NCI-H748 treated with DMSO at 0.1 percent for 48 hours (cell line): ENCODE measurements at regions not wholly inside any gene's neighbourhood (a gene's known extent, or its start where the extent isn't known, plus 50 kb on each side); places are given as distances from the start of the nearest gene placed in this dataset.
"Not testable (repeated sequence)": the region's sequence is repeated elsewhere in the genome, so short reads cannot be mapped to it uniquely, and the experiment has no call there.

Source experiments
- DNase-seq: peaks from one replicate; lab custom pipeline; 2025; lab: John Stamatoyannopoulos, UW

DNA sequence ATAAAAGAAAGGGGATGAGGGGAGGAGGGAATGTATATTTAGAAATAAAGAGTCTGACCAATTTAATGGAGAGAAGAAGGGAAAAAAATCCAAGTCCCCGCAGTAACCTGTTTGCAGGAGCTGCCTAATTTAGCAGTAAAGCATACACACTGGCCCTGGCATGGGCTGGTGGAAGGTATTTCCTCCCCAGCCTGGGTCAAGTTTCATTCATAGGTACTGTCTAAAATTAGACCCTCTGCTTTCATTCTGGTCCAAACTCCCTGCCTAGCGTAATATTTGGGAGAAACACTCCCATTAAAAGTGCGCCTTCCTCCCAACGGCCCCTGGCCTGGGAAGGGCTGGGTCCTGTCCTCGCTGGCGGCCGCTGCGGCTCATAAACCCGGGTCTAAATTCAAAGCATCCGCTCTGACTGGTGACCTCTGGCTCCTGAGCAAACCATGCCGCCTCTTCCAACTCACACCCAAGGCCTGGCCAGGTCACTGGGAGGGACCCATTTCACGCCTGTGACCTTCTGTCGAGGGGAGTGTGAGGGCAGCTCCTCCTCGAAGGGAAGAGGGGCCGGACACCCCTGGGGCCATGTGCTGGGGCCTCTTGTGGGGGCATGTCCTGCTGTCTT is 123.2 kb downstream of the FGF18 start:
- DNase-seq, result no peak

DNA sequence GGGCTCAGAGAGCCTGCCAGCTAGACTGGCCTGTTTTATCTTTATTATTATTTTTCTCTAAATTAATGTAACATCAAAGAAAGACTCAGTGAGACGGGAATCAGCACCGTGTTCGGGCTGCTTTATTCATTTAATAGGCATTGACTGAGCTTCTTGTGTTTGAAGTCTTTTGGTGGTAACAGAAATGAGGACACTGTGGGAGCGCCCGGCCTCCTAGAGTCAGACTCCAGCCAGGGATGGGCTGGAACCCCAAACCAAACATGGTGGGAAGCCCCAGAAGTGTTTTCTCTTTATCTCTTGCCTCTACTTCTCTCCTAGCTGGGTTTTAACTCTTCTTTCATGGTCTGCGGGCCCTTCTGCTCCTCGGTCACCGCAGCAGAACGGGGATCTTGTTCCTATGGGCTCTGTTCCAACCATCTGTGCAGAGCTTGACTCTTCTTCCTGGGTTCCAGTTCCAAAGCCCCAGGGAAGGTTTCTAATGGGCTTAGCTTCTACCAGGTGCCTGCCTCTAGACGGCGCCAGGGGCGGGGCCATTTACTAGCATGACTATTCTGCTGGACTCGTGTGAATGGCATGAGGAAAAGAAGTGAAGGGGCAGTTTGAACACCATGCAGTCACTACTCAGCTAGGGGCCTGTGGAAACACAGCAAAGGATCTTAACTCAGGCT is 123.8 kb downstream of the FGF18 start:
- no peak for DNase-seq

DNA sequence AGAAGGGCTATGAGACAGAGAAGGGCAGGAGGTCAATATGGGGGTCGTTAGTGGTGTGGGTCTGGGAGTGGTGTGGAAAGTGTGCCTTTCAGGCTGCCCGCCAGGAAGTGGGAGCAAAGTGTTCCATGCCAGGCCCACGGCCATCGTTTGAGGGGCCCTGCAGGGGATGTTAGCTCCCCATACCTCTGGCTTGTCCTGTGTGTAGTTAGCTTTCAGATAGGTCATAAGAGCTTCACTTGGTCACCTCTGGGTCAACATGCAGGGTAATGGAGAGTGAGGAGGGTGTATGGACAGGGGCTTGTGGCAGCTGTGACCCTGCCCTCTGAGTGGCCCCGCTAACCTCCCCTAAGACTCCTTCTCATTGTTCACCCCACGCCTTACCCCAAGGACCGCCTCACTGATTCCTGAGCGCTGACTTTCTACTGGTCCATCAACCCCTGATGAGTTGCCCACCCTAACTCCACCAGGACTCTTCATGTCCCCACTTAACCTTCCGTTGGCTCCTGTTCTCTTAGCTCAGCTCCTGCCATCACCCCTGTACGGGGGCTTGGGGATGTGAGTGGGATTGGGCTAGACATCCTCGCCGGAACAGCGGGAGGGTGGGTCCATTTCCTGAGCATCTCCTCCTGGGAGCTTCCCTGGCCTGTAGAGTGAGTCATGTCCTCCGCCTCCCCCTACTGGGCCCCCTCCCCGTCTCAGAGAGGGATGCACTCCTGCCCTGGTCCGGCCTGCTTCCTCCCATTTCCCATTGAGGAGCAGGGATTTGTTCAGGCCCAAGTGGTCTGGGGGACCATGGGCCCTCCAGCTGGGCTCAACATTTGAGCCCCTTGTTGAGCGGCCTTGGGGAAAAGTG is 125.7 kb downstream of the FGF18 start:
- no peak for DNase-seq

DNA sequence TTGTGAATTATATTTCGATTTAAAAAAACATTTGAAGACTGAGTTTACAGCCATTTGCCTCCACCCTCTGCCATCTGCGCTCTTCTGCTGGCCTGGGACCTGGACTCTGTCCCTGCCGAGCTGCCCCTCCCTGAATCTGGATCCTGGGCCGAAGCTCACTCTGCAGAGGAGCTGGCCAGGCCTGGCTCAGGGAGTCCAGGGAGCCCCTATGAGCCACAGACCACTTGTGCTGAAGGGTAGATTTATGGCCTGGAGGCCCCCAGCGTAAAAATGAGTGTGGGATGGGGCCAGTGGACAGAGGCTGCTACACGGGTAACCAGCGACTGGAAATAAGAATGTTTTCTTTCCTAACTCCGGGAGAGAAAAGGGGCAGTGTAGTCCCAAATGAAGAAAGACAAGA is 129.8 kb downstream of the FGF18 start:
- DNase-seq, result no peak

DNA sequence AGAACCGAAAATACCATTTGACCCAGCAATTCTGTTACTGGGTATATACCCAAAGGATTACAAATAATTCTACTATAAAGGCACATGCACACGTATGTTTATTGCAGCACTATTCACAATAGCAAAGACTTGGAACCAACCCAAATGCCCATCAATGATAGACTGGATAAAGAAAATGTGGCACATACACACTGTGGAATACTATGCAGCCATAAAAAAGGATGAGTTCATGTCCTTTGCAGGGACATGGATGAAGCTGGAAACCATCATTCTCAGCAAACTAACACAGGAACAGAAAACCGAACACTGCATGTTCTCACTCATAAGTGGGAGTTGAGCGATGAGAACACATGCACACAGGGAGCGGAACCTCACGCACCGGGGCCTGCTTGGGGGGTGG is 134.4 kb downstream of the FGF18 start:
- not testable (repeated sequence) for DNase-seq

DNA sequence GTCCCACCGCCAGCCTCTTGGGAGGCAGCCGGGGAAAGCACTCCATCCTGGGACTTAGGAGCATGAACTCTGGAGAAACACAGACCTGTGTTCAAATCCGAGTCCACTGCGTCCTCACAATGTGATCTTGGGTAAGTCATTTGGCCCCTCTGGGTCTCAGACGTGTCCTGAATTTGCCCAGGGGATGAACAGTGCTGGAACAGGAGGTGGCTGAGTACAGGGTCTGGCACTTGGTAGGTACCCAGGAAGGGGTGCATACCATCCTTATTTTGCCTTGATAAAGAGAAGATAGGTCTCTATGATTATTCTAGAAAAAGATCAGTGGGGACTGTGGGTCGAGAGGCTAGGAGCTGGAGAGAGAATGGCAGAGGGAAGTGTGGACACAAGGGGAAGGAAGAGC is 135.7 kb downstream of the FGF18 start:
- DNase-seq, result no peak

DNA sequence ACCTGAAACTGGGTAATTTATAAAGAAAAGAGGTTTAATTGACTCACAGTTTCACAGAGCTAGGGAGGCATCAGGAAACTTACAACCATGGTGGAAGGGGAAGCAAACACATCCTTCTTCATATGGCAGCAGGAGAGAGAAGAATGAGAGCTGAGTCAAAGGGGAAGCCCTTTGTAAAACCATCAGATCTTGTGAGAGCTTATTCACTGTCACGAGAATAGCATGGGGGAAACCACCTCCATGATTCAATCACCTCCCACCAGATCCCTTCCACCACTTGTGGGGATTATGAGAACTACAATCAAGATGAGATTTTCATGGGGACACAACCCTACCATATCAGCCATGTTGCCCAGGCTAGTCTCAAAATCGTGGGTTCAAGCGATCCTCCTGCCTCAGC is 143.4 kb downstream of the FGF18 start:
- no peak for DNase-seq

DNA sequence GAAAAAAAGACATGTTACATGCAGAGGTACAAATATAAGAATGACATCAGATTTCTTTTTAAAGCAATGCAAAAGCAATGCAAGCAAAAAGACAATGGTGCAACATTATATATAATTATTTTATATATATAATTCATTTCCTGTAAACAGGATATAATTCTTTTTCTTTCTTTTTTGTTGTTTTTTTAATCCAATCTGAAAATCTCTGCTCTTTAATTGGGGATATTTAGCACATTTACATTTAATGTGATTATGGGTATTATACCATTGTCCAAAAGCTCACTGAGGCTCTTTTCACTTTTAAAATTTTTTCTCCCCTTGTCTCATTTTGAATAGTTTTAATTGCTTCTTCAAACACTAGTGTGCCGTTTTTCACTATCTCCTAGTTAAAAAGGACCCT is 148.9 kb downstream of the FGF18 start:
- no peak for DNase-seq

DNA sequence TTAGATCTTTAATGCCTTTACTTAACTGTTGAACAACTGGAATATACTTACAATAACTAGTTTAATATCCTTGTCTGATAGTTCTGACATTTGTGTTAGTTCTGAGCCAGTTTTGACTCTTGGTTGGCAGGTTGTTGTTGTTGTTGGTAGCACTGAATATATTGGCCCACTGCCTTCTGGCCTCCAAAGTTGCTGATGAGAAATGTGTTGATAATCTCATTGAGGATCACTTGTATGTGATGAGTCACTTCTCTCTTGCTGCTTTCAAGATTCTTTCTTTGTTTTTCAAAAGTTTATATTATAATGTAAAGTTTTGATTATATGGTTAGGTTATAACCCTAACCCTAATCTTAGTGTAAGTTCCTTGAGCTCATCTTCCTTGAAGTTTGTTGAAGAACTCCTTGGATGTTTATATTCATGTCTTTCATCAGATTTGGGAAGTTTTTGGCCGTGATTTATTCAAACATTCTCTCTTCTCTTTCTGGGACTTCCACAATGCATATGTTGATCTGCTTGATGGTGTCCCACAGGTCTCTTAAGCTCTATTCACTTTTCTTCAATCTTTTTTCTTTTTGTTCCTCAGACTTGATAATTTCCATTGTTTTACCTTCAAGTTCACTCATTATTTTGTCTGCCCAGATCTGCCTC is 149.7 kb downstream of the FGF18 start:
- DNase-seq, result no peak

DNA sequence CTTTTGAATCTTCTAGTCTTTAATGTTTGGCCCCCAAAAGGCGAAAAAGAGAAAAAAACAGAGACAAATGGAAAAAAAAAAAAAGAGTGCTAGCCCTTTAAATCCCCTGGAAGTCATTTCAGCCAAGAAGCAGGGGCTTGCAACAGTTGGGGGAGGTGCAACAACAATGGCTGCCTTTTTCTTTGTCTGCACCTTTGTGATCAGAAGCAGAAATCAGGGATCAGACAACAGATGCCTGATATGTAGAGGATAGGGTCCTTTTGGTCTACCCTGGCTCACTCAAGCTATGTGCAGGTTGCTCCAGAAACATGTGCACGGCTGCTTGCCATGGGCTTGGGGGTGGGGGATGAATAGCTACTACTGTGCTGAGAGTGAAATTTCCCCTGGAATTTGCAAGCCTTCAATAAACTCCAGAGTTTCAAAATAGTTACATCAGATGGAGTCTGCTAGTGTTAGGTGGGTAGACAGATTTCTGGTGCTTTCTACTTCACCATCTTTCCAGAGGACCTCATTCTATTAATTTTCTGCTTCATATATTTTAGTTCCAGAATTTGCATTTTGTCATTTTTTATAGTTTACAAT is 150.9 kb downstream of the FGF18 start:
- no peak for DNase-seq

DNA sequence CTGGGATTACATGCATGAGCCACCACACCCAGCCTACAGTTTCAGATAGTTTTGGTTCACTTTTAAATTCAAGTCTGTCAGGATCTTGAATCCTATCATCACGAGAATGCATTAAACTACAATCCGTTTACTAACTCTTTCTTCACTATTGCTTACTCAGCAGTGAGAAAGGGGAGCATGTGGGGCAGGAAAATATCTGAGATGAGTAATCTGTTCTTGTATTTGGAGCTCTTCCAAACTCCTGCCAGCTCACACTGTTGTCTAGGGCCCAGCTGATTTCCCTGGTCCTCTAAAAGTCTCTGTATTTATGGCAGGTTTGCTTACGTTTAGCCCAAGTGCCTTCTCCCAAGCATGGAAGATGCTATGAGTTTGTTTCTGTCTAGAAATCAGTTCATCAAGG is 152.2 kb downstream of the FGF18 start:
- no peak for DNase-seq

DNA sequence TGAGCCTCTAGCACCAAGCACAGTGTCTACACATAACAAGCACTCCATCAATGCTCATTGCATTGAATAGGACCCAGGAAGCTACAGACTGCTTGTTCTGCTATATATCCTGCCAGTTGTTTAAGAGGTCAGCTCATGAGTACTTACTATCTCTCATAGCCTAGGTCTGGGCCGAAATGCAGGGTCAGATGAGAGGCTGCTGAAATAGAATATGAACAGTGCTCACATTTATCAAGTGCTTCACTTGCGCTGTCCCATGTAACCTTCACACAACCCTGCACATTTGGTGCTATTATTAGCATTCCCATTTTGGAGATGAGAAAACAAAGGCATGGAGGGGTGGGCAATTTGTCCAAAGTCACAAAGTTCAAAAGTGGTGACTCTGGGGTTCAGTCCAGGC is 153.6 kb downstream of the FGF18 start:
- no peak for DNase-seq

DNA sequence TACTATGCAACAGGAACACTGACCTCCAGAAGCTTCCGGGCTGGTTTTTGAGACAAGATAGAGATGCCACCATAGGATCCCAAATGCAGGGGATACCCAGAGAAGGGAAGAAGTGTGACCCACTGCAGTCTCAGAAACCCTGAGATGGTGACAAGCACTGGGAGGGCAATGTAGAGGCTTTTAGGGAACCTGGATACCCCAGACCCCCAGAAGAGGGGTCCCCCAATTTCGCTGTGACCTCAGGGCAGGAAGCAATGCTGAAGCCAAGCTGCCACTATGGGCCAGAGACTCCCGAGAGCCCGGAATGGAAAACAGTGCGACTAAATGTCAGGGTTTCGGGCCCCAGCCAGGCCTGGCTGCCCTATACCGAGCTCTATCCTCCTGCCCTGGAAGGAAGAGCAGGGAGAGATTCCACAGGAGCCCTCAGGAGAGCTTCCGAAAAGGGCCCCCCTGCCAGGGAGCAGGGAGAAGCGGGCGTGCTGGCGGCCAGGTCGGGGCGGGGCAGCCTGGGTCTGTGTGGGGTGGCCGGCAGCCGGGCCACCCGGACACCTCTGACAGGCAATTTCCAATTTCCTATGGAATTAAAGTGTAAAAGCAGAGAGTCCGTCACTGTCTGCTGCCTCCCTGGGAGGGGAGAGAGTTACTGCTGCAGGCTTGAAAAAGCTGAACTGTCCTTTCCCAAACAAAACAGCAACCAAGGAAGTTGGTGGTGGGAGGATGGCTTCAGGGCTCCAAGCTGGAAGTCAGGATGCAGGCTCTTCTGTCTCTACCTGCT is 154.2 kb downstream of the FGF18 start:
- DNase-seq, result no peak

DNA sequence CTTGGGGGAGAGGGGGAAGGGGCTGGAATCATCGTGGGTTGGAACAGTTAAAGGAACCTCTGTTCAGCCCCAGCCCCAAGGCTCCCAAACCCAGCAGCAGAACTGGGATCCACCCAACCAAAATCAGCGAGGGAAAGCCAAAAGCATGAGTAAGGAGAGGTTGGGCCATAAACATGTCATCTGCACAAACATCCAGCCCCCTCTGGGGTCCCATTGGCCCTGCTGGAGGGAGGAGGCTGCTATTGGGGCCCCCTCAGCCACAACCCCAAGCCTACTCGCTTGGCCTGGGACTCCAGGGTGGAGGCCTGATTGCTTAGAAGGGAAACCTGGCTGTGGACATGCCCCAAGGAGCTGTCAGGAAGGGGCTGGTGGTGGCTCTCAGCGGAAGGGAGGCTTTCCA is 154.9 kb downstream of the FGF18 start:
- no peak for DNase-seq

DNA sequence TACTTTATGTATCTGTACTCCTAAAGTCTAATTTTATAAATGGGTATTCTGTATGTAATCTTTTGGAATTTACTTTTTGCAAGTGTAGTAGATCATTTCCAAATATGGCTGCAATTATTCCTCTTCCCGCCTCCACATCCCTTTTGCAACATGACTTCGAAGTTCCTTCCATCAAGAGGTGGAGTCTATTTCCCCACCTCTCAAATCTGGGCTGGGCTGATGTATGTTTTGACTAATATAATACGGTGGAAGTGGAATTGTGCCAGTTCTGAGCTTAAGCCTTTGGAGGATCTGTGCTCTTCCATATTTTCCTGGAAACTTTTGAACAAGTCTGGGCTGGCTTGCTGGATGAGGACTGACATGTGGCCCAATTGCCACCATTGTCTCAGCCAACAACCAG is 155.9 kb downstream of the FGF18 start:
- no peak for DNase-seq

DNA sequence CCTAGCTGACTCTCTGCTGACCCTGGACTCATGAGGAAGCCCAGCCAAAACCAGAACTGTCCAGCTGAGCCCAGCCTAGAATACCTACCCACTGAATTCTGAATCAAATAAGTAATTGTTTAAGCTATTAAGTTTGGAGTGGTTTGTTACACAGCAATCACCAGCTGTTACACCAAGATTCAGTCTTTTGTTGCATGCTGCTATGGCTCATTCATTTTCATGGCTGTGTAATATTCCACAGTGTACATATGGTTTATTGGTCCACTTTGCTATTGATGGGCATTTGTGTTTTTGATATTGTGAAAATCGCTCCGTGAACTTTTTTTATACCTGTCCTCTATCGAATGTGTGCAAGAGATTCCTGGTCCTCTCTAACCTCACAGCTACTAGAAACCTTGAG is 156.4 kb downstream of the FGF18 start:
- DNase-seq, result no peak

DNA sequence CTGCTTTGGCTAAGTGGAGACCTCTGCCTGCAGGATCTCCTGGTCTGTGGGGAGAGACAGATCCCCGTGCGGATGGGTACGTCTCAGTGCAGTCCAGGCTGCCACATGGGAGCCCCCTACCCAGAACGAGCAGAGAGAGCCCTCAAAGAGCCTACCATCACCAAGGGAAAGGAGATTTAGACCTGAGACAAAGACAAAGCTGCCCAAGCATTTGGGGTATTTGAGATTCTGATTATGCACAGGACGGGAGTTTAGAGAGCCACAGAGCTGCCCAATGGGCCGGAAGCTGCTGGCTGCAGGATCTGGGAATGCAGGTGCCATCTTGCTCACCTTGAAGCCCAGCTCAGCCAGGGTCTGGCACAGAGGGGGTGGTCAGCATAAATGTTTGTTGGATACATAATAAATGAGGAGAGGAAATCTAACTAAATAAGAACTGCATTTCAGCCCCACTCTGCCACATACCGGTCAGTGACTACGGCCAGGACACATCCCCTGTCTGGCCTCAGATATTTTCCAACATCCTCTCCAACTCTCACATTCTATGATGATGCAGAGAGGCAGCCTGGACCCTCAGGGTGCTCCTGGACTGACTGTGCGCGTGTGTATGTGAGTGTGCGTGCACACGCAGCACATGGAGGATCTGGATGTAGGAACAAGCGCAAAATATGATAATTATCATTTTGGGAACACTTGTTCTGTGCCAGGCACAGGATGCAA is 157.8 kb downstream of the FGF18 start:
- no peak for DNase-seq

DNA sequence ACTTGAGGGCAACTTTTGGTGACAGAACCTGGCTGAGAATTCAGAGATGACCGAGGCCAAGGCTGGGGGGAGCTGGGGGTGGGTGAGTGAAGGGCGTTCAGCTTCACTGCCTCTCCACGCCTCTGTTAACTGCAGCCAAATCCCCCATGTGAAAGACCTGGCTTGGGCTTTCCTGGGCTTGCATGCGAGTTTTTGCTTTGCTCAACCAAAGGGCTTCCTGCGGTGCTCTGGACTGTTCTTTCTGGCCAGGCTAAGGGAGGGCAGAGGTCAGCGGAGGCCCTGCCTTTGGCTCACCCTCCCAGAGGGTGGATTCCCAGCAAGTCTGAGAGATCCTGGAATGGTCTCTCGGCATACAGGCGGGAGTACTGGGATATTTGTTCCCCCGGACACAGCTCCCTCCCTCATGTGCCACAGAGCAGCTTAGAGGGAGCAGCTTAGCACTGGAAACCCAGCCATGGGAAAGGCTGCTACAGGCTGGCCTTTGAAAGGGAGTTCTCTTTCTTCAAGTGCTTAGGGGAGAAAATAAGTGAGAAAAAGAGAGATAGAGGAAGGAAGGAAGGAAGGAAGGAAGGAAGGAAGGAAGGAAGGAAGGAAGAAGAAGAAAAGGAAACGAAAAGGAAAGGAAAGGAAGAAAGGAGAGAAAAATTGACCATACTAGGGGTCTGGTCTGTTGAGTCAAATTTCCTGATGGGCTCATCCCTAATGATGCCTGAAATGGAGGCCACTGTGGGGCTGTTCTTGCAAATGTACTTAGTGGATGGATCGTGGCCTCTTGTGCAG is 158.8 kb downstream of the FGF18 start:
- DNase-seq, result no peak

DNA sequence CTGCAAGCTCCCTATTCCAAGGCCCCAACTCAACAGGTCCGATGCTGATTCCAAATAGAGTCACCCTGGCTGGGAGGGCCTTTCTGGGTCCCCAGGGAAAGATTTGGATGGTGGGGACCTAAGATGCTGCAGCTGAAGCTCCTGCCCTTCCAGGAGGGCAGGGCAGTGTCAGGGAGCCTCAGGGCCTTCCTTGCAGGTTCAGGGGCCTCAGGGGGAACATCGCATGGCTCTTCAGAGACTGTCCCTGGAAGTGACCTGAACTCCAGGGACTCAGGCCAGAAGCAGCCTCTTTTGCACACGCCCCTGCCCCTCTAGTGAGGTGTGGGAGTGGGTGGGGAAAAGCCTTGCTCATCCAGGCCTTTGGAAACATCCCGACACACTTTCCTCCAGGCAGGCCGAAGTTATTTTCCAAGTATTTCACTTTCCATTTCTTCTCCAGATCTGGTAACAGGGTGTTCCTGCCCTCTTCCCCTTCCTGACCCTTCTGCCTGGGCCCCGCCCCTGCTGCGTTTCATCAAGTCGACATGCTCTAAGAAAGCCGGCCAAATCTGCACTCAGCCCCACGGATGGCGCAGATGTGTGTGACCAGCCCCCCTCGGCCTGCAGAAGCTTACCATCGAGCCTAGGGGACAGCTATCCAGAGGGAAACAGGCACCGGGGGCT is 159.5 kb downstream of the FGF18 start:
- no peak for DNase-seq

DNA sequence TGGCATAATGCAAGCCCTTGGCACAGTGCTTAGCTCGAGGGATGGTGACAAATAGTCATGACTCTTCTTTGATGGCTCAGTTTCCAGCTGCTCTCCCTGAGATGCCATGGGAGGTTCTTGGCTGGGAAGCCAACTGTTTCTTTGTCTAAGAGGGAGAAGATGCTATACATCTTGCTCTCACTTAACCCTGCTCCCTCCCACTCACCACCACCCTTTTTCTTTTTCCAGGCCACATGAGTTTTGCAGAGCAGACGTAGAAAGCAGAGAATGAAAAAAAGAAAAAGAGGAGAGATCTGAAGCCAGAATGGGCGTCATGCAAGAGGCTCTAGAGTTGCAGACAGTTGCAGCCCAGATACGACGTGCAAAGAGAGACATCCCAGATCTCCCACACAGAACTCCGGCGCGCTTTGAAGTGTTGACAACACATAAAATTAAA is 160.5 kb downstream of the FGF18 start:
- no peak for DNase-seq
